NOMO-1 treated with dmso at 0.1 percent for 144 hours (cell line): ENCODE measurements at regions not wholly inside any gene's neighbourhood (a gene's known extent, or its start where the extent isn't known, plus 50 kb on each side); places are given as distances from the start of the nearest gene placed in this dataset.

ENCODE experiments used
- DNase-seq: peaks from one replicate; lab custom pipeline; 2025; ENCODE audit not compliant: unreplicated experiment; lab: John Stamatoyannopoulos, UW

GRCh38 chr15:31455499-31455898 is 128.9 kb downstream of the KLF13 start:
- no peak for DNase-seq

- no peak for DNase-seq
These were observed 129.9 kb downstream of the KLF13 start for GRCh38 chr15:31456354-31457060.

- DNase-seq: no peak
These were observed 130.5 kb downstream of the KLF13 start for GRCh38 chr15:31457161-31457560.

GRCh38 chr15:31457631-31458526 is 131.2 kb downstream of the KLF13 start:
- no peak for DNase-seq

GRCh38 chr15:31458596-31459399 is 132.2 kb downstream of the KLF13 start:
- DNase-seq: no peak

GRCh38 chr15:31459400-31459748 is 132.7 kb downstream of the KLF13 start:
- no peak for DNase-seq

- DNase-seq: no peak
These were observed 134.7 kb downstream of the KLF13 start for GRCh38 chr15:31461375-31461774.

GRCh38 chr15:31461911-31462480 is 135.4 kb downstream of the KLF13 start:
- no peak for DNase-seq

- DNase-seq: no peak
These were observed 137.0 kb downstream of the KLF13 start for GRCh38 chr15:31463521-31464102.

- DNase-seq: no peak
These were observed 137.8 kb downstream of the KLF13 start for GRCh38 chr15:31464216-31465082.

- DNase-seq: no peak
These were observed 138.7 kb downstream of the KLF13 start for GRCh38 chr15:31465083-31465955.

- no peak for DNase-seq
These were observed 140.7 kb downstream of the KLF13 start for GRCh38 chr15:31467361-31467760.

- no peak for DNase-seq
These were observed 142.5 kb downstream of the KLF13 start for GRCh38 chr15:31468911-31469785.

GRCh38 chr15:31469786-31470525 is 143.3 kb downstream of the KLF13 start:
- no peak for DNase-seq

GRCh38 chr15:31470756-31471155 is 144.1 kb downstream of the KLF13 start:
- DNase-seq: no peak

- DNase-seq: no peak
These were observed 145.2 kb downstream of the KLF13 start for GRCh38 chr15:31471731-31472430.
